ENCODE measurements at regions not wholly inside any gene's neighbourhood (a gene's known extent, or its start where the extent isn't known, plus 50 kb on each side); places are given as distances from the start of the nearest gene placed in this dataset.

DNA sequence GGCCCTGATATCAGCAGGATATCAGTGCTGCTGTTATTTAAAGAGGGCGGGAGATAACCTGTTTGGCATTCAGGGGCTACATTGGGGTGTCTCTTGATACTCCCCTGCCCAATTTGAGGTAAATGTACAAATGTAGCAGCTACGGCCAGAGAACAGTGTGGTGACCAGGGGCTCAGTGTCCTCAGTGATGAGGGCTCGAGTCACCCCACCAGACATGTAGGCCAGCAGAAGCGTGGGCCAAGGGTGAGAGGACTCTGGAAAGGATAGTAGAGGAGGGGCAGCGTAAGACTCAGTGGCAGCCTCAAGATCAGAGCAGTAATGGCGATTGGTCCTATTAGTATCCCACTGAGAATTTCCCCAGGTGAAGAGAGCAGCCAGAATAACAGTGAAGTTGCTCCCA is 108.4 kb downstream of the XCL2 start:
- Histone ChIP-seq H3K9ac (ENCODE audit: low read length) (no peak overlapping the region), H3K79me1 (ENCODE audit: low read length) (no peaks in the 10 kb centered on the region), H3K18ac (ENCODE audit: low read length) (no peak overlapping the region), H2AFZ (ENCODE audit: insufficient read depth, low read length, poor library complexity) (no peak overlapping the region), H2BK5ac (ENCODE audit: low read depth, low read length, poor library complexity) (no peak overlapping the region), H3K23ac (ENCODE audit: low read length) (no peak overlapping the region), H3K9me3 (ENCODE audit: insufficient read depth, low read depth, low read length) (no peaks in the 10 kb centered on the region), H3K36me3 (ENCODE audit: control insufficient read depth in 1 of 2, insufficient read depth in 2 of 2, low read length in 2 of 2) (no peaks in the 10 kb centered on the region), H3K4me1 (ENCODE audit: control insufficient read depth in 1 of 2, insufficient read depth in 2 of 2, low read length in 2 of 2) (no peaks in the 10 kb centered on the region), H3K4me3 (ENCODE audit: low read depth, low read length) (no peak overlapping the region), H3K14ac (ENCODE audit: low read length) (no peak overlapping the region), H2BK120ac (ENCODE audit: insufficient read depth, low read length, poor library complexity) (no peak overlapping the region), H3K27ac (ENCODE audit: low read depth, low read length) (no peak overlapping the region), H4K91ac (ENCODE audit: low read depth, low read length) (no peak overlapping the region), H3K27me3 (ENCODE audit: insufficient read depth, low read length) (no peaks in the 10 kb centered on the region), H3K4me2 (ENCODE audit: low read length) (no peak overlapping the region), H3K4ac (ENCODE audit: low read depth, low read length) (no peak overlapping the region), H4K12ac (ENCODE audit: low read depth, low read length) (no peak overlapping the region), H3K79me2 (ENCODE audit: control insufficient read depth, insufficient read depth, low read length, poor library complexity) (no peaks in the 10 kb centered on the region), H2AK5ac (ENCODE audit: low read length) (no peak overlapping the region), H4K8ac (ENCODE audit: low read depth, low read length) (no peak overlapping the region), H2BK12ac (ENCODE audit: low read length) (no peak overlapping the region)
- no peak for DNase-seq
- WGBS (ENCODE audit: extremely low coverage, insufficient coverage, insufficient read length): no CpG with 5 or more reads among the region's 6 CpGs

DNA sequence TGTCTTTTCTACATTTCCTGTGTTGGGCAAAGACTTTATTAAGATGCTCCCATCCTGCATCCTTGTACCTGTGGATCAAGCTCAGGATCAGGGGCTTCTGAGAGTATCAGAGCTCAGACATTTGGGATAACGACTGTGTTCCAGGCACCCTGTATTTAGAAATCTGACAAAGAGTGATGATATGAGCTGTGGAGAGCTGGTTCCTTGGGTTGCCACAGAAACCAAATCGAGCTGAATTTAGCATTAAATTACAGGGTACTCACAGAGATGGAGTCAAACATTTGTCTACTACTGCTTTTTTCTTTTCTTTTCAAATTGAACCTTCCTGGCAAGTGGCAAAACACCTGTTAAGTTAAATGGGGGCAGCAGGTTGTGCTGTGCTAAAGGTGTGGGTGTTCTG is 110.6 kb downstream of the XCL2 start:
- H3K36me3 ChIP-seq (ENCODE audit: control insufficient read depth in 1 of 2, insufficient read depth in 2 of 2, low read length in 2 of 2): no peaks in the 10 kb centered on the region
- H4K8ac ChIP-seq (ENCODE audit: low read depth, low read length): no peak overlapping the region
- H3K14ac ChIP-seq (ENCODE audit: low read length): no peak overlapping the region
- DNase-seq: no peak
- no peak overlapping the region for H3K4me3 ChIP-seq (ENCODE audit: low read depth, low read length)
- no peak overlapping the region for H3K27ac ChIP-seq (ENCODE audit: low read depth, low read length)
- H2BK12ac ChIP-seq (ENCODE audit: low read length): no peak overlapping the region
- no peaks in the 10 kb centered on the region for H3K9me3 ChIP-seq (ENCODE audit: insufficient read depth, low read depth, low read length)
- no peak overlapping the region for H3K23ac ChIP-seq (ENCODE audit: low read length)
- no peak overlapping the region for H2BK5ac ChIP-seq (ENCODE audit: low read depth, low read length, poor library complexity)
- H2AFZ ChIP-seq (ENCODE audit: insufficient read depth, low read length, poor library complexity): no peak overlapping the region
- H3K4me2 ChIP-seq (ENCODE audit: low read length): no peak overlapping the region
- H3K27me3 ChIP-seq (ENCODE audit: insufficient read depth, low read length): no peaks in the 10 kb centered on the region
- no peak overlapping the region for H4K12ac ChIP-seq (ENCODE audit: low read depth, low read length)
- H3K18ac ChIP-seq (ENCODE audit: low read length): no peak overlapping the region
- no CpG with 5 or more reads among the region's 2 CpGs for WGBS (ENCODE audit: extremely low coverage, insufficient coverage, insufficient read length)
- no peak overlapping the region for H3K9ac ChIP-seq (ENCODE audit: low read length)
- H4K91ac ChIP-seq (ENCODE audit: low read depth, low read length): no peak overlapping the region
- H3K4ac ChIP-seq (ENCODE audit: low read depth, low read length): no peak overlapping the region
- H3K79me2 ChIP-seq (ENCODE audit: control insufficient read depth, insufficient read depth, low read length, poor library complexity): no peaks in the 10 kb centered on the region
- no peak overlapping the region for H2AK5ac ChIP-seq (ENCODE audit: low read length)
- no peak overlapping the region for H2BK120ac ChIP-seq (ENCODE audit: insufficient read depth, low read length, poor library complexity)
- peaks cover 2 to 3% of the 10 kb centered on the region in 2 experiments for H3K4me1 ChIP-seq (ENCODE audit: control insufficient read depth in 1 of 2, insufficient read depth in 2 of 2, low read length in 2 of 2)
- H3K79me1 ChIP-seq (ENCODE audit: low read length): no peaks in the 10 kb centered on the region

DNA sequence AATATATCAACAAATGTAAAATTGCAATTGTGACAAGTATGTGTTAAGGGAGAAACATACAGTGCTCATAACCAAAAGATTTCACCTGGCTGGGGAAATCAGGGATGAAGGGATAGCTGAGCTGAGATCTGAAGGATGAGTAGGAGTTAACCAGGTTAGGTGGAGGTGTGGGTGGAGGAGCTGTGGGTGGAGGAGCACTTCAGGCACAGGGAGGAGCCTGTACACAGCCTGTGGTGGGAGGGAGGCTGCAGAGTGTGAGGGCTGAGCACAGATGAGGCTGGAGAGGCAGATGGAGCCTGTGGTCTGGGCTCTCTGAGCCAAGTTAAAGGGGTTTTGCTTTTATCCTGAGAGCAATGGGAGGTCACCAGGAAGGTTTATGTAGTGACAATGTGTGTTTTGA is 111.9 kb downstream of the XCL2 start:
- no peaks in the 10 kb centered on the region for H3K36me3 ChIP-seq (ENCODE audit: control insufficient read depth in 1 of 2, insufficient read depth in 2 of 2, low read length in 2 of 2)
- no peak overlapping the region for H4K12ac ChIP-seq (ENCODE audit: low read depth, low read length)
- H3K4me3 ChIP-seq (ENCODE audit: low read depth, low read length): no peak overlapping the region
- no peak overlapping the region for H3K4ac ChIP-seq (ENCODE audit: low read depth, low read length)
- H3K9me3 ChIP-seq (ENCODE audit: insufficient read depth, low read depth, low read length): no peaks in the 10 kb centered on the region
- no peak for DNase-seq
- no peaks in the 10 kb centered on the region for H3K79me2 ChIP-seq (ENCODE audit: control insufficient read depth, insufficient read depth, low read length, poor library complexity)
- H2BK120ac ChIP-seq (ENCODE audit: insufficient read depth, low read length, poor library complexity): no peak overlapping the region
- peaks cover 3% of the 10 kb centered on the region in 2 experiments for H3K4me1 ChIP-seq (ENCODE audit: control insufficient read depth in 1 of 2, insufficient read depth in 2 of 2, low read length in 2 of 2)
- no peak overlapping the region for H2BK5ac ChIP-seq (ENCODE audit: low read depth, low read length, poor library complexity)
- no peak overlapping the region for H3K9ac ChIP-seq (ENCODE audit: low read length)
- H4K91ac ChIP-seq (ENCODE audit: low read depth, low read length): no peak overlapping the region
- no peak overlapping the region for H3K27ac ChIP-seq (ENCODE audit: low read depth, low read length)
- H3K79me1 ChIP-seq (ENCODE audit: low read length): no peaks in the 10 kb centered on the region
- no peak overlapping the region for H2BK12ac ChIP-seq (ENCODE audit: low read length)
- H3K23ac ChIP-seq (ENCODE audit: low read length): no peak overlapping the region
- H2AFZ ChIP-seq (ENCODE audit: insufficient read depth, low read length, poor library complexity): no peak overlapping the region
- H2AK5ac ChIP-seq (ENCODE audit: low read length): no peak overlapping the region
- no peaks in the 10 kb centered on the region for H3K27me3 ChIP-seq (ENCODE audit: insufficient read depth, low read length)
- H3K14ac ChIP-seq (ENCODE audit: low read length): no peak overlapping the region
- H3K4me2 ChIP-seq (ENCODE audit: low read length): no peak overlapping the region
- no peak overlapping the region for H4K8ac ChIP-seq (ENCODE audit: low read depth, low read length)
- no peak overlapping the region for H3K18ac ChIP-seq (ENCODE audit: low read length)

DNA sequence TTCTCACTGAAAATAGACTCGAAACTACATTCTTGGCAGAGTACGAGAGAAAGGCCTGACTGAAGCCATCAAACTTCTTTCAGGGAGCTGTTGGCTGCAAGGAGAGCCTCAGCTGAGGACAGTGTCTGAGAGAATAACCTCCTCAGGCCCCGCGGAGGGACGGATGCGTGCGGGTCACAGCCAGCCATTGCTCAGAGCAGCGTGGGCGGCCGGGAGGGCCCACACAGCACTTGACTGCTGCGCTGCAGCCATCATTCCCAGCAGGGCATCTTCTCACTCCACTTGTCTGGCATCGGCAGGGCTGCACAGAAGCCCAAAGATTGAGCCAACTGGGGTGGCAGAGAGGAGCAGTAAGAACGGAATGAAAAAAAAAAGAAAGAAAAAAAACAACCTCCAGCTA is 113.5 kb downstream of the XCL2 start:
- H3K14ac ChIP-seq (ENCODE audit: low read length): no peak overlapping the region
- no peak overlapping the region for H3K4ac ChIP-seq (ENCODE audit: low read depth, low read length)
- no peak overlapping the region for H2AFZ ChIP-seq (ENCODE audit: insufficient read depth, low read length, poor library complexity)
- no peak overlapping the region for H4K8ac ChIP-seq (ENCODE audit: low read depth, low read length)
- H4K91ac ChIP-seq (ENCODE audit: low read depth, low read length): no peak overlapping the region
- H3K4me1 ChIP-seq (ENCODE audit: control insufficient read depth in 1 of 2, insufficient read depth in 2 of 2, low read length in 2 of 2): peaks cover 3% of the 10 kb centered on the region in 2 experiments
- WGBS (ENCODE audit: extremely low coverage, insufficient coverage, insufficient read length): no CpG with 5 or more reads among the region's 13 CpGs
- no peaks in the 10 kb centered on the region for H3K36me3 ChIP-seq (ENCODE audit: control insufficient read depth in 1 of 2, insufficient read depth in 2 of 2, low read length in 2 of 2)
- H3K4me3 ChIP-seq (ENCODE audit: low read depth, low read length): no peak overlapping the region
- no peaks in the 10 kb centered on the region for H3K27me3 ChIP-seq (ENCODE audit: insufficient read depth, low read length)
- H3K79me2 ChIP-seq (ENCODE audit: control insufficient read depth, insufficient read depth, low read length, poor library complexity): no peaks in the 10 kb centered on the region
- H3K9me3 ChIP-seq (ENCODE audit: insufficient read depth, low read depth, low read length): no peaks in the 10 kb centered on the region
- no peak overlapping the region for H2AK5ac ChIP-seq (ENCODE audit: low read length)
- no peak overlapping the region for H3K4me2 ChIP-seq (ENCODE audit: low read length)
- no peak for DNase-seq
- no peak overlapping the region for H3K23ac ChIP-seq (ENCODE audit: low read length)
- no peak overlapping the region for H4K12ac ChIP-seq (ENCODE audit: low read depth, low read length)
- no peak overlapping the region for H2BK5ac ChIP-seq (ENCODE audit: low read depth, low read length, poor library complexity)
- H3K18ac ChIP-seq (ENCODE audit: low read length): no peak overlapping the region
- no peak overlapping the region for H2BK120ac ChIP-seq (ENCODE audit: insufficient read depth, low read length, poor library complexity)
- H3K27ac ChIP-seq (ENCODE audit: low read depth, low read length): no peak overlapping the region
- H3K79me1 ChIP-seq (ENCODE audit: low read length): no peaks in the 10 kb centered on the region
- H2BK12ac ChIP-seq (ENCODE audit: low read length): no peak overlapping the region
- no peak overlapping the region for H3K9ac ChIP-seq (ENCODE audit: low read length)

All from trophoblast cell (in vitro differentiated cells and primary cell).